Stomach (tissue), 4 donors: ENCODE measurements at regions not wholly inside any gene's neighbourhood (a gene's known extent, or its start where the extent isn't known, plus 50 kb on each side); places are given as distances from the start of the nearest gene placed in this dataset.

ENCODE experiments used
- EP300 ChIP-seq: sonication (generic); formaldehyde crosslinking; IDR thresholded peaks from one replicate; pipeline ENCODE4 v1.6.1; 2017; ENCODE audit warnings: antibody characterized with exemption
- TF ChIP-seq, protein P1 (sequence below), 7 experiments: fragments of 450-650 bp in 4 of 7; fragments of 200-600 bp in 3 of 7; sonication (generic) in 3 of 7; IDR thresholded peaks; one replicate each; pipeline ENCODE4 v1.5.1; 2016 to 2019; ENCODE audit warnings: antibody characterized with exemption in 7 of 7, control low read depth in 2 of 7, mild to moderate bottlenecking in 1 of 7

DNA sequence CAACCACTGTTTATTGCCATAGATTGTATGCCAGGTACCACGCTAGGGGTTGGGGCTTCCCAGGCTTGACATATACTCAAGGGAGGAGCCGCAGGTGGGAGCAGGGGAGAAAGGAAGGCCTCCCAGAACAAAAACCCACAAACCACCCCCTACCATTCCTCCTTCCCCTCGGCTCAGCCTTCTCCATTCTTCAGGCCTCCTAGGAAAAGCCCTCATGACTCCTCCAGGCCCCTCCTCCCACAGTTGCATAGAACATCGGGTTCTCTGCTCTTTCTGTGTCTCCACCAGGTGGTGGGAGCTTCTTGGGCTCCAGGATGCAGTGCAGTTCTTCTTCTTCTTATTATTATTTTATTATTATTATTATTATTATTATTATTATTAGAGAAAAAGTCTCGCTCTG, 80.3 kb downstream of the ZFP36L2 start:
- TF ChIP-seq EP300, result no peak
- TF ChIP-seq, protein P1, sequence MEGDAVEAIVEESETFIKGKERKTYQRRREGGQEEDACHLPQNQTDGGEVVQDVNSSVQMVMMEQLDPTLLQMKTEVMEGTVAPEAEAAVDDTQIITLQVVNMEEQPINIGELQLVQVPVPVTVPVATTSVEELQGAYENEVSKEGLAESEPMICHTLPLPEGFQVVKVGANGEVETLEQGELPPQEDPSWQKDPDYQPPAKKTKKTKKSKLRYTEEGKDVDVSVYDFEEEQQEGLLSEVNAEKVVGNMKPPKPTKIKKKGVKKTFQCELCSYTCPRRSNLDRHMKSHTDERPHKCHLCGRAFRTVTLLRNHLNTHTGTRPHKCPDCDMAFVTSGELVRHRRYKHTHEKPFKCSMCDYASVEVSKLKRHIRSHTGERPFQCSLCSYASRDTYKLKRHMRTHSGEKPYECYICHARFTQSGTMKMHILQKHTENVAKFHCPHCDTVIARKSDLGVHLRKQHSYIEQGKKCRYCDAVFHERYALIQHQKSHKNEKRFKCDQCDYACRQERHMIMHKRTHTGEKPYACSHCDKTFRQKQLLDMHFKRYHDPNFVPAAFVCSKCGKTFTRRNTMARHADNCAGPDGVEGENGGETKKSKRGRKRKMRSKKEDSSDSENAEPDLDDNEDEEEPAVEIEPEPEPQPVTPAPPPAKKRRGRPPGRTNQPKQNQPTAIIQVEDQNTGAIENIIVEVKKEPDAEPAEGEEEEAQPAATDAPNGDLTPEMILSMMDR (IDR thresholded peaks at IDR 0.05), result no peak
